ENCODE measurements at regions not wholly inside any gene's neighbourhood (a gene's known extent, or its start where the extent isn't known, plus 50 kb on each side); places are given as distances from the start of the nearest gene placed in this dataset.

DNA sequence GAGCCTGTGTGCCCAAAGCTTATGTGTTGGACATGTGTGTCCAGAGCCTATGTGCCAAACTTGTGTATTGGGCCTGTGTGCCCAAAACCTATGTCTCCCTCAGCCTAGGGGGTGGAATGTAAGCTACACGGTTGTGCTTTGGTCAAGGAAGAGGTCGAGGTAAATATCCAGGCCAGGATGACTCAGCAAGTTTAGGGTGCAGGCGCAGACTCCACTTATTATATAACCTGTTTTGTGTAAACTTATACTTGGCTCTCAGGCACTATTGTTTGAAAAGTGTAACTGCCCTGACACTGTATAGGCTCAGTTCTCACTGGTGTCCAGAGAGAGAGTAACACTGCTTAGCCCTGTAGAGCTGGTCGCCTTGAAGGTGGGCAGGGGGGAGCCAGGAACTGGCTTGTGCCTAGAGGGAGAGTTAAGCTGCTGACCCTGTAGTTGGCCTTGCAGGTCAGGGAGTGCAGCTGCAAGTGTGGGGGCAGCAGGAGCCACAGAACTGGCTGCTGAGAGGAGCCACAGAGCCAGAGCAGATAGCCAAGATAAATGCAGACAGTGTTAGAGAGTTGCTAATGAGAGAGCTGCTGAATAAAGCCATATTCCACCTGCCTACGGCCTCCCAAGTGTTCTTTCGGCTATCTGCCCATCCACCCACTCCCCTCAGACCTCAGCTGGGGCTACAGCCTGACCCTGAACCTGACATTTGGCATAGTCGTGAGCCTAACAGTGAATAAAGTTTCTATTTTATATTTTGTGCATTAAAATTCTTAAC is 517.2 kb upstream of the SLITRK1 start:
- no peak for ATAC-seq
- Histone ChIP-seq H3K9me3 (no peaks in the 10 kb centered on the region), H3K27ac (no peak overlapping the region), H3K36me3 (no peaks in the 10 kb centered on the region), H3K4me1 (no peaks in the 10 kb centered on the region), H3K4me3 (no peak overlapping the region), H3K27me3 (no peaks in the 10 kb centered on the region)
- WGBS, 2 donors (ENCODE audit: low coverage in 1 of 2), result 59 to 73% methylated on average over 2 to 6 of the region's 7 CpGs
- TF ChIP-seq, protein P1, sequence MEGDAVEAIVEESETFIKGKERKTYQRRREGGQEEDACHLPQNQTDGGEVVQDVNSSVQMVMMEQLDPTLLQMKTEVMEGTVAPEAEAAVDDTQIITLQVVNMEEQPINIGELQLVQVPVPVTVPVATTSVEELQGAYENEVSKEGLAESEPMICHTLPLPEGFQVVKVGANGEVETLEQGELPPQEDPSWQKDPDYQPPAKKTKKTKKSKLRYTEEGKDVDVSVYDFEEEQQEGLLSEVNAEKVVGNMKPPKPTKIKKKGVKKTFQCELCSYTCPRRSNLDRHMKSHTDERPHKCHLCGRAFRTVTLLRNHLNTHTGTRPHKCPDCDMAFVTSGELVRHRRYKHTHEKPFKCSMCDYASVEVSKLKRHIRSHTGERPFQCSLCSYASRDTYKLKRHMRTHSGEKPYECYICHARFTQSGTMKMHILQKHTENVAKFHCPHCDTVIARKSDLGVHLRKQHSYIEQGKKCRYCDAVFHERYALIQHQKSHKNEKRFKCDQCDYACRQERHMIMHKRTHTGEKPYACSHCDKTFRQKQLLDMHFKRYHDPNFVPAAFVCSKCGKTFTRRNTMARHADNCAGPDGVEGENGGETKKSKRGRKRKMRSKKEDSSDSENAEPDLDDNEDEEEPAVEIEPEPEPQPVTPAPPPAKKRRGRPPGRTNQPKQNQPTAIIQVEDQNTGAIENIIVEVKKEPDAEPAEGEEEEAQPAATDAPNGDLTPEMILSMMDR (IDR thresholded peaks at IDR 0.05), result no peak
- TF ChIP-seq POLR2AphosphoS5 (IDR thresholded peaks at IDR 0.05) (no peak), POLR2A (IDR thresholded peaks at IDR 0.05) (no peak), EP300 (IDR thresholded peaks at IDR 0.05) (no peak)

DNA sequence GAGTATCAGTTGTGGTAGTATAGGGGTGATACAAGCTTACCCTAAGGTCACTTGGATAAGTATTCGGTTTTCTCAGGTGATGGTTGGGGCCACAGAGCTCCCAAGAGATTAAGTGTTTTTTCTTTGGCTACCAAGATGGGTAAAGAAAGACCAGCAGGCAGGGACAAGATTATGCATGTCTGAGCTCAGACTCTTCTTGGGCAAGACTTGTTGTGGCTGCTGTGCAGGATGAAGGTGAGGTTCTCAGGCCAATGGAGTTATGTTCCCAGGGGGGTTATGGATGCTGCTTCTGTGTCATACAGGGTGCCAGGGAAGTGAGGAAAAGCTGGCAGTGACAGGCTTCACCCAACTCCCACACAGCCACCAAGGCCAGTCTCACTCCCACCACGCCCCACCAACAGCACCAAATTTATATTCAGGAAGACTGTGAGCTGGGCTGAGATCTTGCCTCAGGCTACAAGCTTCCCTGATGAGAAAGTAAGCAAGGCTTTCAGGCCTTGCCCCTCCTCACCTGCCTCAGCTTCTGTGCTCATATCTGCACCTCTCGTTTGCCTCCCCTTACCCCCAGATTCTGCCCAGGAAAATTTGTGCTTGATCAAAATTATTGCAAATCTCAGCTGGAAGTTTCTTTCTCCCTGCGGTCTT is 511.8 kb upstream of the SLITRK1 start:
- peaks cover 0 to 19% (median 0%) of the 10 kb centered on the region in 3 donors for H3K9me3 ChIP-seq
- H3K27me3 ChIP-seq, result no peaks in the 10 kb centered on the region
- no peaks in the 10 kb centered on the region for H3K4me1 ChIP-seq
- 71 to 96% methylated on average over 3 of the region's 4 CpGs for WGBS, 2 donors (ENCODE audit: low coverage in 1 of 2)
- no peaks in the 10 kb centered on the region for H3K36me3 ChIP-seq
- no peak for ATAC-seq
- no peak overlapping the region for H3K4me3 ChIP-seq
- no peak for TF ChIP-seq POLR2A (IDR thresholded peaks at IDR 0.05)
- no peak overlapping the region for H3K27ac ChIP-seq

DNA sequence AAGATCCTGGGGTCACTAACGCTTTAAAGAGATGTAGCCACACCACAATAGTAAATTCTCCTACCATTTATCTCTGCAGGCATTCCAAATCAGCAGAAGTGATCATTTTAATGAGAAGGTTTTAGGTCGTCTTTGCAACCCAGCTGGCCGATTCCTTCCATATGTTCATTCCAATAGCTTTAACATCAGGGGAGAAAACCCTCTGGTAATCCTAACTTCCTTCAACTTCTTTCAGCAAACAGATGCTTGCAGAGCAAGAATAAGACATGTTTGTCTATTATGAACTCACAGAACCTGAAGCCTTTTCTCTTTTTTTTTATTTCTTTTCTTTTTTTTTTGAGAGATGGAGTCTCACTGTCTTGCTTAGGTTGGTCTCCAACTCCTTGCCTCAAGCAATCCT is 498.6 kb upstream of the SLITRK1 start:
- Histone ChIP-seq H3K4me3 (no peak overlapping the region), H3K4me1 (no peaks in the 10 kb centered on the region), H3K9me3 (peaks cover 0 to 11% (median 0%) of the 10 kb centered on the region in 3 donors), H3K36me3 (no peaks in the 10 kb centered on the region), H3K27ac (no peak overlapping the region), H3K27me3 (no peaks in the 10 kb centered on the region)
- ATAC-seq, result no peak
- 44 to 54% methylated on average over 3 of the region's 3 CpGs for WGBS, 2 donors (ENCODE audit: low coverage in 1 of 2)
- TF ChIP-seq, protein P1 (IDR thresholded peaks at IDR 0.05), result no peak
- TF ChIP-seq POLR2AphosphoS5 (IDR thresholded peaks at IDR 0.05), result no peak
- no peak for TF ChIP-seq POLR2A (IDR thresholded peaks at IDR 0.05)
- TF ChIP-seq EP300 (IDR thresholded peaks at IDR 0.05), result no peak

DNA sequence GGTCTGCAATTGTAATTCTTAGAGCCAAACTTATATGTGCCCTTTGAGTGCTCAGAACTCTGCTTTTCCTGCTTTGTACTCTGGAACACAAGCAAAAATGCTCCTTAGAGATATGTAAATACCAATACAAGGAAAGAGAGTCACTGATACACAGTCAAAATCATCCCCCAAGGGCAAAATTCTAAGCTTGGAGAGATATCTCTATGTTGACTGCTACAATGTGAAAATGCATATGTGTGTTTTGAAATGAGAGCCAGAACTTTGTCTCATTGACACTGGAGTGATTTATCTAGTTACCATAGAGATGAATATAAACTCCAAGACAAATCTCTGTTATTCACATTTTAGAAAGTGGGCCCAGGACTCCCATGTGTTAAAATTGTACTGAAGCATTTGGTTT is 494.8 kb upstream of the SLITRK1 start:
- TF ChIP-seq POLR2AphosphoS5 (IDR thresholded peaks at IDR 0.05) (no peak), POLR2A (IDR thresholded peaks at IDR 0.05) (no peak), EP300 (IDR thresholded peaks at IDR 0.05) (no peak)
- TF ChIP-seq, protein P1 (IDR thresholded peaks at IDR 0.05), result no peak
- no peak for ATAC-seq
- H3K36me3 ChIP-seq, result no peaks in the 10 kb centered on the region

DNA sequence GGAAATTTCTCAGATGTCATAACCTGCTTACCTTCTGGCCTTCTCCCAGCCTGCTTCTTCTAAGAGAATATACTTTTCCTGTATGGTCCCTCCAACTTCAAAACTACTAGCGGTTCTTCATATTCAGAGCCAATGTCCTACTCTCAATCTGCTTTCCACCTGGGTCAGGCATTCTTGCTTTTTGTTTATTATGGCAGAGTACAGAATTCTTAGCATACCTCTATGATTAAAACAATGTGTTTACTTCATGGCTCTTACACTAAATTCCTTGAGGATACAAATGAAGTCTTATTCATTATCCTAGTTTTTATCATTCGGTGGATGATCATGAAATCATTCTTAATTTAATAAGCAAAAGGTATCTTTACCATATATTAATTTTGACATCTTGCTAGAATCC is 484.2 kb upstream of the SLITRK1 start:
- Histone ChIP-seq H3K27me3 (no peaks in the 10 kb centered on the region), H3K36me3 (no peaks in the 10 kb centered on the region), H3K4me1 (no peaks in the 10 kb centered on the region), H3K27ac (no peak overlapping the region), H3K9me3 (no peaks in the 10 kb centered on the region), H3K4me3 (no peak overlapping the region)
- 75 to 86% methylated on average over 2 of the region's 2 CpGs for WGBS, 2 donors (ENCODE audit: low coverage in 1 of 2)
- TF ChIP-seq EP300 (IDR thresholded peaks at IDR 0.05), result no peak
- no peak for TF ChIP-seq POLR2A (IDR thresholded peaks at IDR 0.05)
- TF ChIP-seq, protein P1 (IDR thresholded peaks at IDR 0.05), result no peak
- TF ChIP-seq POLR2AphosphoS5 (IDR thresholded peaks at IDR 0.05), result no peak
- ATAC-seq, result no peak

More for the DNA sequence above, 494.8 kb upstream of the SLITRK1 start:
- Histone ChIP-seq H3K4me3 (no peak overlapping the region), H3K4me1 (no peaks in the 10 kb centered on the region), H3K9me3 (no peaks in the 10 kb centered on the region), H3K27me3 (no peaks in the 10 kb centered on the region), H3K27ac (no peak overlapping the region)
